ENCODE measurements at regions not wholly inside any gene's neighbourhood (a gene's known extent, or its start where the extent isn't known, plus 50 kb on each side); places are given as distances from the start of the nearest gene placed in this dataset.
A peak's percentile ranks its signal among the peaks of the same experiment; 100 is the strongest.
"Not testable (repeated sequence)": the region's sequence is repeated elsewhere in the genome, so short reads cannot be mapped to it uniquely, and the experiment has no call there.

DNA sequence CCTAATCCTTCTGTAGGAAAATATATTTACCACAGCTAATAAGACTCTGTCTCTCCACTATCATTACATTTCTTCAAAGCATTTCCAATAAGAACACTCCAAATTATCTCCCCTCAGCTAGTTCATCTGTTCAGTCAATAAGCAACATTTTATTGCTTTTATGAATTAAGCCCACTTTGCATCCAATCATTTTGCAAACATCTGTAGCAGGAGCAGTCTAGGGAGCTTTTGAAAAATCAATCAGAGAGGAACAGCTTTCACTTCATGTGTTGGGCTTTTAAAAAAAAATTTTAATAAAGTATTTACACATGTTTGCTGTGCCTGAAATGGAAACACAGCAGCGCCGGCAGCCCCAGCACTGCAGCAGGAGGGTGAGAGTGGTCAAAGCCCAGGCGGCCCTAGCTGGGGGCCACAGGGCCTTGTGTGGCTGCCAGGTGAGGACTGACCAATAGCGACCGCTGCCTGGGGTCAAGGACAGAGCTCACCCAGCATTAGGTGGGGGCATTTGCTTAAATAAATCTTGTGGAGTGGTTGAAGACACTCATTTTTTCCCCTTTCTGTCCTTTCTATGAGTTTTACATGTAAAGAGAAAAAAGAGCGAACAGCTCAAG is 250.7 kb downstream of the RNF144A start:
- H3K9me3 Mint-ChIP-seq, result peaks cover 0 to 4% (median 0%) of the 10 kb centered on the region in 7 donors
- H3K36me3 Mint-ChIP-seq, result no peaks in the 10 kb centered on the region
- no peak overlapping the region for H3K27ac Mint-ChIP-seq
- no peak overlapping the region for H3K4me3 Mint-ChIP-seq
- no peak for DNase-seq
- peaks cover 4 to 28% (median 5%) of the 10 kb centered on the region in 3 donors for H3K27me3 Mint-ChIP-seq
- no peaks in the 10 kb centered on the region for H3K4me1 Mint-ChIP-seq
- no peak for ATAC-seq (ENCODE audit: low read depth in 2 of 2)

- H3K4me1 Mint-ChIP-seq, result no peaks in the 10 kb centered on the region
- no peak overlapping the region for H3K27ac Mint-ChIP-seq
- H3K9me3 Mint-ChIP-seq, result peaks cover 0 to 4% (median 0%) of the 10 kb centered on the region in 7 donors
- peaks cover 4 to 29% (median 5%) of the 10 kb centered on the region in 3 donors for H3K27me3 Mint-ChIP-seq
- DNase-seq, result no peak
- no peaks in the 10 kb centered on the region for H3K36me3 Mint-ChIP-seq
- no peak for ATAC-seq (ENCODE audit: low read depth in 2 of 2)
- no peak overlapping the region for H3K4me3 Mint-ChIP-seq
These were observed 252.4 kb downstream of the RNF144A start for GRCh38 chr2:7169593-7169992.

GRCh38 chr2:7178996-7179395 is 261.8 kb downstream of the RNF144A start:
- H3K4me3 Mint-ChIP-seq; H3K36me3 Mint-ChIP-seq; ATAC-seq (ENCODE audit: low read depth in 2 of 2); H3K4me1 Mint-ChIP-seq; H3K27me3 Mint-ChIP-seq; H3K27ac Mint-ChIP-seq; H3K9me3 Mint-ChIP-seq; DNase-seq: not testable (repeated sequence)

GRCh38 chr2:7180638-7181370 is 263.6 kb downstream of the RNF144A start:
- DNase-seq (no peak), ATAC-seq (ENCODE audit: low read depth in 2 of 2) (no peak)
- peaks cover 0 to 5% (median 0%) of the 10 kb centered on the region in 7 donors for H3K9me3 Mint-ChIP-seq
- no peaks in the 10 kb centered on the region for H3K36me3 Mint-ChIP-seq
- H3K27ac Mint-ChIP-seq, result no peak overlapping the region
- no peaks in the 10 kb centered on the region for H3K4me1 Mint-ChIP-seq
- H3K4me3 Mint-ChIP-seq, result peak overlapping the region in 1 of 8 donors; percentile 13
- peaks cover 0 to 5% (median 0%) of the 10 kb centered on the region in 3 donors for H3K27me3 Mint-ChIP-seq

- Mint-ChIP-seq H3K4me3 (no peak overlapping the region), H3K27ac (no peak overlapping the region), H3K27me3 (peaks cover 0 to 5% (median 0%) of the 10 kb centered on the region in 3 donors), H3K4me1 (no peaks in the 10 kb centered on the region), H3K36me3 (no peaks in the 10 kb centered on the region), H3K9me3 (peaks cover 0 to 1% (median 0%) of the 10 kb centered on the region in 7 donors)
- DNase-seq (no peak), ATAC-seq (ENCODE audit: low read depth in 2 of 2) (no peak)
These were observed 265.3 kb downstream of the RNF144A start for GRCh38 chr2:7182525-7182924.

DNA sequence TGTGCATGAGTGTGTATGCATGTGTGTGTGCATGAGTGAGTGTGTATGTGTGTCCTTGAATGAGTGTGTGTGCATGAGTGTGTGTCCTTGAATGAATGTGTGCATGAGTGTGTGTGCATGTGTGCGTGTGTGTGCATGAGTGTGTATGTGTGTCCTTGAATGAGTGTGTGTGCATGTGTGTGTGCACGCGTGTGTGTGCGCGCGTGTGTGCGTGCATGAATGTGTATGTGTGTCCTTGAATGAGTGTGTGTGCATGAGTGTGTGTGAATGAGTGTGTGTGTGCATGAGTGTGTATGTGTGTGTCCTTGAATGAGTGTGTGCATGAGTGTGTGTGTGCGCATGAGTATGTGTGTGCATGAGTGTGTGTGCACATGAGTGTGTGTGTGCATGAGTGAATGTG is 271.9 kb downstream of the RNF144A start:
- Mint-ChIP-seq H3K27me3 (peaks cover 0 to 6% (median 0%) of the 10 kb centered on the region in 3 donors), H3K4me3 (no peak overlapping the region), H3K36me3 (no peaks in the 10 kb centered on the region), H3K4me1 (no peaks in the 10 kb centered on the region), H3K27ac (no peak overlapping the region), H3K9me3 (no peaks in the 10 kb centered on the region)
- DNase-seq, result no peak
- no peak for ATAC-seq (ENCODE audit: low read depth in 2 of 2)

DNA sequence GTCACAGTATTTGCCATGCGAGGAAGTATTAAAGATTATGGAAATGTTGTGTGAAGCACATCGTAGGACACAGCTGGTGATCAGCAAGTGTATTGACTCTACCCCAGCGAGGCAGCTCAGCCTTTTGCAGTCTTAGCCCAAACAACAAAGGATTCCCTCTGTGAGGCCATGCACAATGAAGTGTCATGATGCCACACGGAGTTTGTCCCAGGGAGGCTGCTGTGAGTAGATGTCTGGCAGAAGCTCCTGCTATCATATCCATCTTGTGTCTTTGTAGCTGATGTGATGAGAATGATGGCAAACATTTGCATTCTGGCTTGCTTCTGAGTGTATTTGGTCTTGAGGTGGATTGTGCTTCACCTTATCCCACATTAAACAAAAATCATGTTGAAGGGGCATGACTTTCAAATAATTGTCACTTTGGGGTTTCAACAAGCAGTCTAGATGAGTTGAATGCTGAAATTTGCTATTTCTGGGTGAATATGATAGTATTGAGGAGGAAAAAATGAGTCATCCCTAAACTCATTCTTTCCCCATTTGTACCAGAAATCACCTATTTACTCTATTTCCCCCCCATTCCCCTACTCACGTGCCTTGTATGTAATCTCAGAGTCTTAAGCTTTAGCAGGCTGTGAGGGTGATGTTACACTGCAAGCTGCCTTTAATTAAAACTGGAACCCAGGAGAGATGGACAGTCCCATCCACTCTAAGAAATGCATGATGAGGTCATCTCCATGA is 273.5 kb downstream of the RNF144A start:
- H3K9me3 Mint-ChIP-seq, result peaks cover 0 to 2% (median 0%) of the 10 kb centered on the region in 7 donors
- H3K27ac Mint-ChIP-seq, result no peak overlapping the region
- no peak for ATAC-seq (ENCODE audit: low read depth in 2 of 2)
- H3K27me3 Mint-ChIP-seq, result peaks cover 0 to 6% (median 0%) of the 10 kb centered on the region in 3 donors
- no peaks in the 10 kb centered on the region for H3K36me3 Mint-ChIP-seq
- no peak for DNase-seq
- H3K4me3 Mint-ChIP-seq, result no peak overlapping the region
- H3K4me1 Mint-ChIP-seq, result no peaks in the 10 kb centered on the region

DNA sequence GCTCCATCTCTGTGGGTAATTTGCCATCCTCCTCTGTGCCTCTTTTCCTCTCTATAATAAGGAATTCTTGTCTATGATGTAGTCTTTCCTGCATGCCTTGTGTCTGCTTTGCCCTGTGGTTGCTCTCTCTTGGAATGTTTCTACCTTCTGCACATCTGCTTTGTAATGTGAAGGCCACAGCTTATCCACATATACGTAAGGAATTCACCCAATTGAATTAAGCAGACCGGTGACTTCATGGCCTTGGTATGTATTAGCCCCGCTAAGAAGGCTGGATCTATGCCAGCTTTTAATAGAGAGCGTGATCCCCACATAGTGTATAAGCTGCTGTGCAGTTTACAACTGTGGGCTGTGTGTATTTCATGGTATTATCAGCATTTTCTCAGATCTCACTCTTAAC is 274.7 kb downstream of the RNF144A start:
- no peak for DNase-seq
- Mint-ChIP-seq H3K4me1 (no peaks in the 10 kb centered on the region), H3K9me3 (peaks cover 0 to 2% (median 0%) of the 10 kb centered on the region in 7 donors), H3K27ac (no peak overlapping the region), H3K27me3 (peaks cover 0 to 6% (median 0%) of the 10 kb centered on the region in 3 donors), H3K36me3 (no peaks in the 10 kb centered on the region), H3K4me3 (no peak overlapping the region)
- no peak for ATAC-seq (ENCODE audit: low read depth in 2 of 2)

- no peak for ATAC-seq (ENCODE audit: low read depth in 2 of 2)
- Mint-ChIP-seq H3K4me3 (no peak overlapping the region), H3K27ac (no peak overlapping the region), H3K27me3 (peaks cover 0 to 6% (median 5%) of the 10 kb centered on the region in 3 donors), H3K9me3 (peaks cover 0 to 2% (median 0%) of the 10 kb centered on the region in 7 donors), H3K36me3 (peaks cover 0 to 4% of the 10 kb centered on the region in 2 donors), H3K4me1 (no peaks in the 10 kb centered on the region)
- no peak for DNase-seq
These were observed 276.2 kb downstream of the RNF144A start for GRCh38 chr2:7193457-7193856.

DNA sequence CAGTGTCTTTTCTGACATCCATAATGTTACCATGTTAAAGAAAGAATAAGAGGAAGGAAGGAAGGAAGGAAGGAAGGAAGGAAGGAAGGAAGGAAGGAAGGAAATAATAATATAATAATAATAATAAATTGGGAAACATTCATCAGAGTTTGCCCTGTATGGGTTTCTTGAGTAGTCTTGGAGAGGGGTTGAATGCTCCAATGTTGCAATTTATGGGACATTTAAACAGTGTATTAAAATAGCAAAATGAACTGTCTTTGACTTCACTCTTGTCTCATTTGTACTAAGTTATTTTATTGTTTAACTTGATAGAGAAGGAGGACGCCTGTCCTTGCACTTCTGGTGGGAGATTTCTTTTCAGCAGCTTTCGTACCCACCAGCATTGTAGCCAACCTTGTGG is 277.7 kb downstream of the RNF144A start:
- H3K36me3 Mint-ChIP-seq, result peaks cover 0 to 7% of the 10 kb centered on the region in 2 donors
- H3K4me3 Mint-ChIP-seq, result no peak overlapping the region
- peaks cover 0 to 5% (median 0%) of the 10 kb centered on the region in 7 donors for H3K9me3 Mint-ChIP-seq
- ATAC-seq (ENCODE audit: low read depth in 2 of 2) (no peak), DNase-seq (no peak)
- peaks cover 0 to 9% (median 6%) of the 10 kb centered on the region in 3 donors for H3K27me3 Mint-ChIP-seq
- H3K4me1 Mint-ChIP-seq, result no peaks in the 10 kb centered on the region
- peak overlapping the region in 1 of 6 donors; percentile 1 for H3K27ac Mint-ChIP-seq

DNA sequence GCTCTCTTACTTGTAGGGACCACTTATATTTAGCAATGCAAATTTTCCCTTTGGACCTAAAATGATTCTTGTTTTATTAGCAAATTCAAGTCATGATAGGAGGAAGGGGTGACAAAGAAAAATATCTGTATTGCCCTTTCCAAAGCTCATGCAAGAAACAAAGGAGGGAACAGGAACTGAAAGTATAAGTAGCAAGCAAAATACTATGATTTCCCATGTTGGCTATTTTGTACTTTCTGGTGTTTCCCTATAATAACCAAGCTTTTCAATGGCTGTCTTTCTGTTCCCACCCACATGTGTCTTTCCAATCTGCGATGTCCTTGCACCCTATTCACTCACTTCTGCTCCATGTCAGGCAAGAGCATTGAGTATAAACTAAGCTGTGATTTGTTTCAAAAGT is 279.7 kb downstream of the RNF144A start:
- no peaks in the 10 kb centered on the region for H3K4me1 Mint-ChIP-seq
- no peak for DNase-seq
- H3K36me3 Mint-ChIP-seq, result peaks cover 0 to 7% of the 10 kb centered on the region in 2 donors
- H3K9me3 Mint-ChIP-seq, result peaks cover 0 to 5% (median 0%) of the 10 kb centered on the region in 7 donors
- no peak overlapping the region for H3K4me3 Mint-ChIP-seq
- H3K27me3 Mint-ChIP-seq, result peaks cover 0 to 9% (median 2%) of the 10 kb centered on the region in 3 donors
- no peak for ATAC-seq (ENCODE audit: low read depth in 2 of 2)
- H3K27ac Mint-ChIP-seq, result no peak overlapping the region

DNA sequence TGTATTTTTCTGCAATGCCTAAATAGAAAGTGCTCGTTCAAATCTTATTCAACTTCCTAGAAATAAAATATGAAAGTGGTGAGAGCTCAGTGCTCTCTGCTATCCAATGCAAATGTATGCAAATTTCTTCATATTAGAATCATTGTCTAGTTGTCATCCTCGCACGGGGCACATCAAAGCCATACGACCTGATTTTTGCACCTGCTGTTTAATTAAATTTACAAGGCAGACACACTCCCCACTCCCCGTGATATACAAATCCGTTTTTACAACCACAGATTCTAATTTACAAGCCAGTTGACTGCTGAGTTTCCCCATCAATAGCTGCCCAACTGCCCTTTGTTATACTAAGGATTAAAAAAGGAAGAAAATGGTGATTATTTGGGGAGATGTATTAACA is 284.6 kb downstream of the RNF144A start:
- Mint-ChIP-seq H3K27ac (no peak overlapping the region), H3K4me3 (no peak overlapping the region), H3K27me3 (peaks cover 0 to 9% (median 5%) of the 10 kb centered on the region in 3 donors), H3K36me3 (peaks cover 0 to 7% of the 10 kb centered on the region in 2 donors), H3K9me3 (peaks cover 0 to 5% (median 0%) of the 10 kb centered on the region in 7 donors), H3K4me1 (no peaks in the 10 kb centered on the region)
- DNase-seq (no peak), ATAC-seq (ENCODE audit: low read depth in 2 of 2) (no peak)

- Mint-ChIP-seq H3K4me3 (no peak overlapping the region), H3K9me3 (peaks cover 0 to 5% (median 0%) of the 10 kb centered on the region in 7 donors), H3K27ac (no peak overlapping the region), H3K27me3 (peaks cover 0 to 8% (median 5%) of the 10 kb centered on the region in 3 donors), H3K36me3 (peaks cover 0 to 7% of the 10 kb centered on the region in 2 donors), H3K4me1 (no peaks in the 10 kb centered on the region)
- DNase-seq (peak; percentile 7), ATAC-seq (ENCODE audit: low read depth in 2 of 2) (no peak)
These were observed 285.9 kb downstream of the RNF144A start for GRCh38 chr2:7203056-7203467.
